ENCODE measurements at regions not wholly inside any gene's neighbourhood (a gene's known extent, or its start where the extent isn't known, plus 50 kb on each side); places are given as distances from the start of the nearest gene placed in this dataset.

- no peak for TF ChIP-seq GATA2 (IDR thresholded peaks at IDR 0.05; ENCODE audit: insufficient read depth, insufficient read length, low read depth, low read length)
- no peak for TF ChIP-seq CTCF (IDR thresholded peaks at IDR 0.05; ENCODE audit: extremely low read depth in 1 of 2, insufficient read depth in 1 of 2, low read depth in 1 of 2, low read length in 2 of 2)
- TF ChIP-seq EZH2 (IDR thresholded peaks at IDR 0.05; ENCODE audit: borderline replicate concordance, low read depth, low read length, severe bottlenecking): no peak
- TF ChIP-seq POLR2A (IDR thresholded peaks at IDR 0.05; ENCODE audit: low read depth, low read length): no peak
- no peak for TF ChIP-seq MYC (IDR thresholded peaks at IDR 0.05; ENCODE audit: low read depth, low read length)
- TF ChIP-seq JUN (IDR thresholded peaks at IDR 0.05; ENCODE audit: borderline replicate concordance, insufficient read depth, insufficient read length, low read depth): no peak
Observed at GRCh38 chr4:59060002-59060846, 1950.0 kb upstream of the IGFBP7 start.
